ENCODE measurements at regions not wholly inside any gene's neighbourhood (a gene's known extent, or its start where the extent isn't known, plus 50 kb on each side); places are given as distances from the start of the nearest gene placed in this dataset.
"Not testable (repeated sequence)": the region's sequence is repeated elsewhere in the genome, so short reads cannot be mapped to it uniquely, and the experiment has no call there.

GRCh38 chr15:21268436-21268940, 171.8 kb downstream of the POTEB3 start:
- no peak for ATAC-seq
- Histone ChIP-seq H3K36me3 (no peaks in the 10 kb centered on the region), H3K9me3 (peaks cover 0 to 2% (median 0%) of the 10 kb centered on the region in 3 donors), H3K27ac (no peak overlapping the region), H3K27me3 (no peaks in the 10 kb centered on the region), H3K4me1 (no peaks in the 10 kb centered on the region), H3K4me3 (no peak overlapping the region)
- DNase-seq: no peak
- intact Hi-C loops (cut with DNase I; ENCODE audit: low total_unique reads): no loop called here
- in situ Hi-C loops (cut with MboI; ENCODE audit: low sequenced_read_pairs in 4 of 4): no loop called here
- TF ChIP-seq CTCF (IDR thresholded peaks at IDR 0.05 in 4 of 5, conservative IDR thresholded peaks at IDR 0.05 in 1 of 5) (no peak), POLR2A (IDR thresholded peaks at IDR 0.05) (no peak)

GRCh38 chr15:21267671-21268395, 172.5 kb downstream of the POTEB3 start:
- intact Hi-C loops (cut with DNase I; ENCODE audit: low total_unique reads): no loop called here
- ATAC-seq: no peak
- Histone ChIP-seq H3K27me3 (no peaks in the 10 kb centered on the region), H3K9me3 (peaks cover 0 to 2% (median 0%) of the 10 kb centered on the region in 3 donors), H3K27ac (no peak overlapping the region), H3K36me3 (no peaks in the 10 kb centered on the region), H3K4me1 (no peaks in the 10 kb centered on the region), H3K4me3 (no peak overlapping the region)
- DNase-seq: no peak
- no peak for TF ChIP-seq CTCF (IDR thresholded peaks at IDR 0.05 in 4 of 5, conservative IDR thresholded peaks at IDR 0.05 in 1 of 5)
- TF ChIP-seq POLR2A (IDR thresholded peaks at IDR 0.05): no peak
- in situ Hi-C loops (cut with MboI; ENCODE audit: low sequenced_read_pairs in 4 of 4): no loop called here

GRCh38 chr15:21267226-21267625, 173.1 kb downstream of the POTEB3 start:
- in situ Hi-C loops (cut with MboI; ENCODE audit: low sequenced_read_pairs in 4 of 4): no loop called here
- intact Hi-C loops (cut with DNase I; ENCODE audit: low total_unique reads): no loop called here
- no peak for ATAC-seq

DNA sequence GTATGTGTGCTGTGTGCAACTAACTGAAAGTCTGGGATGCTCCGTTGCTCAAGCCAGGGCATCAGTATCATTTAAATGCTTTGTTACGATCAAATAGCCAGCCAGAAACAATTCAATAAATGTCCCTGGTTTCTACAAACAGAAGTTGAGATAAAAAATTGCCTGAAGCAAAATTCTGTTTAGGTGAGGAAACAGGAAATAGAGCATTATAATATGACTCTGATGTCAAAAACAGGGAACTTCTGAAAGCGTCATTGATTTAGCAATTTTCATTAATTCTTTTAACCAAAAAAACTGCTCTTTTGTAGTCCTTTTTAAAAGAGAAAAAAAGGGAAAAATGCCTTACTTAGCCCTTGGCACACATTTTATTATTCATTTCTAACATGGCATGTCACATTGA, 174.7 kb downstream of the POTEB3 start:
- H3K4me3 ChIP-seq; H3K27ac ChIP-seq; intact Hi-C loops (cut with DNase I; ENCODE audit: low total_unique reads); H3K4me1 ChIP-seq; H3K9me3 ChIP-seq; in situ Hi-C loops (cut with MboI; ENCODE audit: low sequenced_read_pairs in 4 of 4); H3K36me3 ChIP-seq; DNase-seq; ATAC-seq; H3K27me3 ChIP-seq: not testable (repeated sequence)

More at GRCh38 chr15:21267226-21267625, 173.1 kb downstream of the POTEB3 start:
- no peak for TF ChIP-seq POLR2A (IDR thresholded peaks at IDR 0.05)
- no peaks in the 10 kb centered on the region for H3K27me3 ChIP-seq
- DNase-seq: no peak
- H3K4me1 ChIP-seq: no peaks in the 10 kb centered on the region
- no peak overlapping the region for H3K27ac ChIP-seq
- no peak overlapping the region for H3K4me3 ChIP-seq
- H3K9me3 ChIP-seq: peaks cover 0 to 2% (median 0%) of the 10 kb centered on the region in 3 donors
- no peaks in the 10 kb centered on the region for H3K36me3 ChIP-seq

- in situ Hi-C loops (cut with MboI; ENCODE audit: low sequenced_read_pairs in 4 of 4): no loop called here
Observed at GRCh38 chr15:21262851-21263425, 177.4 kb downstream of the POTEB3 start.

More at GRCh38 chr15:21262851-21263425, 177.4 kb downstream of the POTEB3 start:
- TF ChIP-seq CTCF (IDR thresholded peaks at IDR 0.05 in 4 of 5, conservative IDR thresholded peaks at IDR 0.05 in 1 of 5) (no peak), POLR2A (IDR thresholded peaks at IDR 0.05) (no peak)
- Histone ChIP-seq H3K4me3 (no peak overlapping the region), H3K27ac (no peak overlapping the region), H3K36me3 (no peaks in the 10 kb centered on the region), H3K4me1 (no peaks in the 10 kb centered on the region), H3K9me3 (peaks cover 0 to 2% (median 0%) of the 10 kb centered on the region in 3 donors), H3K27me3 (no peaks in the 10 kb centered on the region)
- ATAC-seq (no peak), DNase-seq (no peak)
- intact Hi-C loops (cut with DNase I; ENCODE audit: low total_unique reads): no loop called here

All from gastrocnemius medialis (tissue), 4 donors.